T-helper 1 cell treated with Interleukin-12 subunit alpha and Interleukin-12 subunit beta and Interleukin-4 antibody, amounts not matched to agents 30 ng/mL and 1 ng/mL, for 36 hours (primary cell): ENCODE measurements at regions not wholly inside any gene's neighbourhood (a gene's known extent, or its start where the extent isn't known, plus 50 kb on each side); places are given as distances from the start of the nearest gene placed in this dataset.
"Not testable (repeated sequence)": the region's sequence is repeated elsewhere in the genome, so short reads cannot be mapped to it uniquely, and the experiment has no call there.

Experiments
- intact Hi-C: fragments of 100-400 bp; cut with micrococcal nuclease; formaldehyde crosslinking; loops from one replicate; pipeline ENCODE4 v1.15.1; 2024

- intact Hi-C loops = no loop called here
These were observed 104.6 kb downstream of the RAP2B start for GRCh38 chr3:153266619-153267018.

GRCh38 chr3:153268564-153269279 is 106.7 kb downstream of the RAP2B start:
- intact Hi-C loops = no loop called here

GRCh38 chr3:153269730-153270129 is 107.7 kb downstream of the RAP2B start:
- intact Hi-C loops = no loop called here

GRCh38 chr3:153273217-153273616 is 111.2 kb downstream of the RAP2B start:
- intact Hi-C loops = no loop called here

GRCh38 chr3:153273767-153274435 is 111.9 kb downstream of the RAP2B start:
- intact Hi-C loops = no loop called here

- intact Hi-C loops = no loop called here
These were observed 112.5 kb downstream of the RAP2B start for GRCh38 chr3:153274561-153274960.

GRCh38 chr3:153275514-153275913 is 113.5 kb downstream of the RAP2B start:
- intact Hi-C loops = no loop called here

GRCh38 chr3:153277029-153277428 is 115.0 kb downstream of the RAP2B start:
- intact Hi-C loops = no loop called here

- intact Hi-C loops = not testable (repeated sequence)
These were observed 119.4 kb downstream of the RAP2B start for GRCh38 chr3:153281236-153281997.

- intact Hi-C loops = no loop called here
These were observed 120.3 kb downstream of the RAP2B start for GRCh38 chr3:153282355-153282754.

- intact Hi-C loops = loop anchor here (2.0 kb wide), 1 partner anchor 64 kb away; no protein-coding TSS in a partner anchor
These were observed 122.4 kb downstream of the RAP2B start for GRCh38 chr3:153284282-153284938.

- intact Hi-C loops = loop anchor here (2.0 kb wide), 1 partner anchor 64 kb away; no protein-coding TSS in a partner anchor
These were observed 123.2 kb downstream of the RAP2B start for GRCh38 chr3:153285194-153285641.

GRCh38 chr3:153285982-153286381 is 124.0 kb downstream of the RAP2B start:
- intact Hi-C loops = loop anchor here (2.0 kb wide), 1 partner anchor 65 kb away; no protein-coding TSS in a partner anchor

GRCh38 chr3:153287017-153287416 is 125.0 kb downstream of the RAP2B start:
- intact Hi-C loops = no loop called here

- intact Hi-C loops = no loop called here
These were observed 127.3 kb downstream of the RAP2B start for GRCh38 chr3:153289334-153289808.

- intact Hi-C loops = loop anchor here (1.0 to 5.0 kb wide), 6 partner anchors 69 to 479 kb away; partner anchors contain the start of gene RAP2B
These were observed 128.4 kb downstream of the RAP2B start for GRCh38 chr3:153290268-153291015.

- intact Hi-C loops = loop anchor here (1.0 to 5.0 kb wide), 2 partner anchors 306 to 478 kb away; no protein-coding TSS in a partner anchor
These were observed 129.1 kb downstream of the RAP2B start for GRCh38 chr3:153291059-153291685.

- intact Hi-C loops = loop anchor here (5.0 kb wide), 1 partner anchor 304 kb away; no protein-coding TSS in a partner anchor
These were observed 131.2 kb downstream of the RAP2B start for GRCh38 chr3:153293265-153293664.

- intact Hi-C loops = no loop called here
These were observed 133.9 kb downstream of the RAP2B start for GRCh38 chr3:153295901-153296300.

GRCh38 chr3:153305189-153305588 is 143.2 kb downstream of the RAP2B start:
- intact Hi-C loops = no loop called here
